Ishikawa (cell line): ENCODE measurements at regions not wholly inside any gene's neighbourhood (a gene's known extent, or its start where the extent isn't known, plus 50 kb on each side); places are given as distances from the start of the nearest gene placed in this dataset.

Experiments used
- CEBPB ChIP-seq: IDR thresholded peaks from 2 replicates; pipeline ENCODE4 v1.6.1; 2012
- CREB1 ChIP-seq: IDR thresholded peaks from 2 replicates; pipeline ENCODE4 v1.6.1; 2012; ENCODE audit warnings: low read depth
- EGR1 ChIP-seq: IDR thresholded peaks from 2 replicates; pipeline ENCODE4 v1.6.1; 2012
- EP300 ChIP-seq: IDR thresholded peaks from 2 replicates; pipeline ENCODE4 v1.6.1; 2012; ENCODE audit warnings: borderline replicate concordance
- FOXM1 ChIP-seq: IDR thresholded peaks from 2 replicates; pipeline ENCODE4 v1.6.1; 2012; ENCODE audit warnings: low read depth, borderline replicate concordance
- RAD21 ChIP-seq: IDR thresholded peaks from 2 replicates; pipeline ENCODE4 v1.6.1; 2012; ENCODE audit warnings: low read depth
- TAF1 ChIP-seq: IDR thresholded peaks from 2 replicates; pipeline ENCODE4 v1.6.1; 2012; ENCODE audit warnings: low read depth, mild to moderate bottlenecking
- TEAD4 ChIP-seq: IDR thresholded peaks from 2 replicates; pipeline ENCODE4 v1.6.1; 2012
- YY1 ChIP-seq: IDR thresholded peaks from 2 replicates; pipeline ENCODE4 v1.6.1; 2012; ENCODE audit warnings: low read depth
- ZBTB7A ChIP-seq: IDR thresholded peaks from 2 replicates; pipeline ENCODE4 v1.6.1; 2012; ENCODE audit warnings: low read depth
- TF ChIP-seq, protein P1 (sequence below): IDR thresholded peaks from 2 replicates; pipeline ENCODE4 v1.6.1; 2012
- TF ChIP-seq, protein P2 (sequence below): IDR thresholded peaks from 2 replicates; pipeline ENCODE4 v1.6.1; 2012
- TF ChIP-seq, protein P3 (sequence below): IDR thresholded peaks from 2 replicates; pipeline ENCODE4 v1.6.1; 2012; ENCODE audit warnings: low read depth, mild to moderate bottlenecking

DNA sequence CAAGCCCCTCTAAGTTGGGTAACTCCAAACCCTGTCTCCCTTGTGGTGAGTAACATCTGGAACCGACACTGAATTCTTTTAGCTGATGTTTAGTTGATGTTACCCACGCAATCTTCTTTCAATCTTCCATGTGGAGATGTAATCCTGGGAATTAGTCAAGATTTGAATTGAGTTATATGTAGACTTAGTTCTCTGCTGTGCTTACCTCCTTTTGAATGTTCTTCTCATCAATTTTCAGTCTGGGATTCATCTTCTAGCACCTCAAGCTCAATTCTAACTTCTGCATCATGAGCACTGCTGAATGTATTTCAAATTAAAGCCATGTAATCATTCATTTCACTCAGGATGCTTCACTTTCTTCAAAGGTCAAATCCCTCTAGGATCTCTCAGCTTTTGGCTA lies 270.6 kb downstream of the FAM170A start:
- TF ChIP-seq ZBTB7A (no peak), EGR1 (no peak), YY1 (no peak), FOXM1 (no peak), EP300 (no peak), TAF1 (no peak), CEBPB (no peak), TEAD4 (no peak), CREB1 (no peak), RAD21 (no peak)
- TF ChIP-seq, protein P1, sequence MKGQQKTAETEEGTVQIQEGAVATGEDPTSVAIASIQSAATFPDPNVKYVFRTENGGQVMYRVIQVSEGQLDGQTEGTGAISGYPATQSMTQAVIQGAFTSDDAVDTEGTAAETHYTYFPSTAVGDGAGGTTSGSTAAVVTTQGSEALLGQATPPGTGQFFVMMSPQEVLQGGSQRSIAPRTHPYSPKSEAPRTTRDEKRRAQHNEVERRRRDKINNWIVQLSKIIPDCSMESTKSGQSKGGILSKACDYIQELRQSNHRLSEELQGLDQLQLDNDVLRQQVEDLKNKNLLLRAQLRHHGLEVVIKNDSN, result no peak
- TF ChIP-seq, protein P2, sequence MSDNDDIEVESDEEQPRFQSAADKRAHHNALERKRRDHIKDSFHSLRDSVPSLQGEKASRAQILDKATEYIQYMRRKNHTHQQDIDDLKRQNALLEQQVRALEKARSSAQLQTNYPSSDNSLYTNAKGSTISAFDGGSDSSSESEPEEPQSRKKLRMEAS, result no peak
- TF ChIP-seq, protein P3, sequence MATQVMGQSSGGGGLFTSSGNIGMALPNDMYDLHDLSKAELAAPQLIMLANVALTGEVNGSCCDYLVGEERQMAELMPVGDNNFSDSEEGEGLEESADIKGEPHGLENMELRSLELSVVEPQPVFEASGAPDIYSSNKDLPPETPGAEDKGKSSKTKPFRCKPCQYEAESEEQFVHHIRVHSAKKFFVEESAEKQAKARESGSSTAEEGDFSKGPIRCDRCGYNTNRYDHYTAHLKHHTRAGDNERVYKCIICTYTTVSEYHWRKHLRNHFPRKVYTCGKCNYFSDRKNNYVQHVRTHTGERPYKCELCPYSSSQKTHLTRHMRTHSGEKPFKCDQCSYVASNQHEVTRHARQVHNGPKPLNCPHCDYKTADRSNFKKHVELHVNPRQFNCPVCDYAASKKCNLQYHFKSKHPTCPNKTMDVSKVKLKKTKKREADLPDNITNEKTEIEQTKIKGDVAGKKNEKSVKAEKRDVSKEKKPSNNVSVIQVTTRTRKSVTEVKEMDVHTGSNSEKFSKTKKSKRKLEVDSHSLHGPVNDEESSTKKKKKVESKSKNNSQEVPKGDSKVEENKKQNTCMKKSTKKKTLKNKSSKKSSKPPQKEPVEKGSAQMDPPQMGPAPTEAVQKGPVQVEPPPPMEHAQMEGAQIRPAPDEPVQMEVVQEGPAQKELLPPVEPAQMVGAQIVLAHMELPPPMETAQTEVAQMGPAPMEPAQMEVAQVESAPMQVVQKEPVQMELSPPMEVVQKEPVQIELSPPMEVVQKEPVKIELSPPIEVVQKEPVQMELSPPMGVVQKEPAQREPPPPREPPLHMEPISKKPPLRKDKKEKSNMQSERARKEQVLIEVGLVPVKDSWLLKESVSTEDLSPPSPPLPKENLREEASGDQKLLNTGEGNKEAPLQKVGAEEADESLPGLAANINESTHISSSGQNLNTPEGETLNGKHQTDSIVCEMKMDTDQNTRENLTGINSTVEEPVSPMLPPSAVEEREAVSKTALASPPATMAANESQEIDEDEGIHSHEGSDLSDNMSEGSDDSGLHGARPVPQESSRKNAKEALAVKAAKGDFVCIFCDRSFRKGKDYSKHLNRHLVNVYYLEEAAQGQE, result no peak
